Transverse colon (tissue), 4 donors: ENCODE measurements at regions not wholly inside any gene's neighbourhood (a gene's known extent, or its start where the extent isn't known, plus 50 kb on each side); places are given as distances from the start of the nearest gene placed in this dataset.
"Not testable (repeated sequence)": the region's sequence is repeated elsewhere in the genome, so short reads cannot be mapped to it uniquely, and the experiment has no call there.

Experiments
- CTCF ChIP-seq, 5 experiments: fragments of 200-600 bp in 3 of 5; fragments of 450-650 bp in 2 of 5; sonication (generic) in 3 of 5; IDR thresholded peaks; 1 replicate in 2 of 5; 2 replicates in 3 of 5; pipeline ENCODE4 v1.5.1; 2016 to 2017; ENCODE audit warnings: antibody characterized with exemption in 5 of 5, inconsistent platforms in 3 of 5, mild to moderate bottlenecking in 2 of 5, moderate library complexity in 1 of 5
- POLR2A ChIP-seq: fragments of 450-650 bp; IDR thresholded peaks from one replicate; pipeline ENCODE4 v1.6.1; 2016; ENCODE audit warnings: antibody characterized with exemption, mild to moderate bottlenecking, moderate library complexity
- POLR2AphosphoS5 ChIP-seq, 3 donors: sonication (generic); formaldehyde crosslinking; IDR thresholded peaks; one replicate each; pipeline ENCODE4 v1.6.1; 2016; ENCODE audit warnings: antibody characterized with exemption in 3 of 3

- not testable (repeated sequence) for TF ChIP-seq CTCF (IDR thresholded peaks at IDR 0.05); POLR2A; POLR2AphosphoS5 (IDR thresholded peaks at IDR 0.05)
Observed at GRCh38 chr4:106774055-106774454, 262.1 kb downstream of the DKK2 start.
